HEK293 (cell line): ENCODE measurements at regions not wholly inside any gene's neighbourhood (a gene's known extent, or its start where the extent isn't known, plus 50 kb on each side); places are given as distances from the start of the nearest gene placed in this dataset.

Experiments
- CTCF ChIA-PET: fragments of 350-600 bp; formaldehyde crosslinking; extraction: SDS; loops from one replicate; lab custom pipeline; 2021; ENCODE audit warnings: antibody characterized with exemption; lab: Yijun Ruan, JAX
- POLR2A ChIA-PET: fragments of 300-600 bp; formaldehyde crosslinking; extraction: SDS; loops from one replicate; lab custom pipeline; 2020; ENCODE audit warnings: antibody characterized with exemption, inconsistent platforms; lab: Yijun Ruan, JAX
- H3K27ac ChIP-seq: fragments of 200-500 bp; sonication (Bioruptor generic); 2 replicates; pipeline ENCODE4 v1.5.1; 2014; ENCODE audit warnings: low read depth, low read length, control low read depth, inconsistent platforms; ENCODE audit errors: extremely low read depth
- H3K36me3 ChIP-seq, 2 experiments: fragments of 200-500 bp in 1 of 2; sonication (Bioruptor generic) in 1 of 2; 1 replicate in 1 of 2; 2 replicates in 1 of 2; pipeline ENCODE4 v1.5.1; 2014 to 2017; ENCODE audit warnings: inconsistent platforms in 2 of 2, low read length in 2 of 2; ENCODE audit not compliant: control insufficient read depth in 2 of 2, insufficient read depth in 1 of 2
- H3K4me1 ChIP-seq: fragments of 200-500 bp; sonication (Bioruptor generic); 2 replicates; pipeline ENCODE4 v1.5.1; 2014; ENCODE audit warnings: mild to moderate bottlenecking, low read length, inconsistent platforms; ENCODE audit not compliant: control insufficient read depth, insufficient read depth
- H3K4me3 ChIP-seq: 2 replicates; pipeline ENCODE4 v1.5.1; 2011; ENCODE audit warnings: low read depth, mild to moderate bottlenecking, control low read depth, low read length, moderate library complexity
- H3K9me3 ChIP-seq: fragments of 200-500 bp; sonication (Bioruptor generic); 2 replicates; pipeline ENCODE4 v1.5.1; 2014; ENCODE audit warnings: low read depth, low read length, inconsistent platforms; ENCODE audit not compliant: control insufficient read depth, insufficient read depth
- HOXC10 ChIP-seq: sonication (generic); formaldehyde crosslinking; IDR thresholded peaks from 2 replicates; pipeline ENCODE4 v1.8.1; 2023; ENCODE audit warnings: mild to moderate bottlenecking, missing genetic modification reagents
- IKZF3 ChIP-seq: fragments of 450-650 bp; IDR thresholded peaks from 2 replicates; pipeline ENCODE4 v1.5.0; 2018; ENCODE audit warnings: missing biosample characterization, mild to moderate bottlenecking, missing genetic modification characterization, moderate library complexity
- RBAK ChIP-seq: fragments of 450-650 bp; formaldehyde crosslinking; IDR thresholded peaks from 2 replicates; pipeline ENCODE4 v1.5.1; 2016; ENCODE audit warnings: missing biosample characterization, missing genetic modification characterization
- REST ChIP-seq: fragments of 450-650 bp; formaldehyde crosslinking; IDR thresholded peaks from 2 replicates; pipeline ENCODE4 v1.5.1; 2016; ENCODE audit warnings: missing biosample characterization, missing genetic modification characterization
- SALL2 ChIP-seq: fragments of 450-650 bp; formaldehyde crosslinking; IDR thresholded peaks from 2 replicates; pipeline ENCODE4 v1.5.0; 2017; ENCODE audit warnings: missing biosample characterization, mild to moderate bottlenecking, missing genetic modification characterization, borderline replicate concordance
- SCRT1 ChIP-seq: fragments of 450-650 bp; formaldehyde crosslinking; IDR thresholded peaks from 2 replicates; pipeline ENCODE4 v1.5.1; 2016; ENCODE audit warnings: missing biosample characterization, missing genetic modification characterization, borderline replicate concordance
- TCF7L2 ChIP-seq: IDR thresholded peaks from 2 replicates; pipeline ENCODE4 v1.6.1; 2011; ENCODE audit warnings: low read depth, mild to moderate bottlenecking, inconsistent platforms, low read length, moderate library complexity, borderline replicate concordance
- ZBTB20 ChIP-seq: fragments of 450-650 bp; formaldehyde crosslinking; IDR thresholded peaks from 2 replicates; pipeline ENCODE4 v1.5.1; 2016; ENCODE audit warnings: missing biosample characterization, missing genetic modification characterization
- ZNF16 ChIP-seq: fragments of 450-650 bp; formaldehyde crosslinking; IDR thresholded peaks from 2 replicates; pipeline ENCODE4 v1.5.1; 2016; ENCODE audit warnings: low read depth, missing biosample characterization, missing genetic modification characterization
- ZNF19 ChIP-seq: fragments of 450-650 bp; formaldehyde crosslinking; IDR thresholded peaks from 2 replicates; pipeline ENCODE4; 2016; ENCODE audit warnings: missing biosample characterization, missing genetic modification characterization, low read depth
- ZNF202 ChIP-seq: fragments of 450-650 bp; formaldehyde crosslinking; IDR thresholded peaks from 2 replicates; pipeline ENCODE4 v1.5.1; 2016; ENCODE audit warnings: missing biosample characterization, missing genetic modification characterization, borderline replicate concordance
- ZNF211 ChIP-seq: fragments of 450-650 bp; formaldehyde crosslinking; IDR thresholded peaks from 2 replicates; pipeline ENCODE4 v1.5.1; 2016; ENCODE audit warnings: low read depth, missing biosample characterization, missing genetic modification characterization
- ZNF221 ChIP-seq: fragments of 450-650 bp; formaldehyde crosslinking; IDR thresholded peaks from 2 replicates; pipeline ENCODE4 v1.5.1; 2017; ENCODE audit warnings: missing biosample characterization, missing genetic modification characterization, borderline replicate concordance
- ZNF223 ChIP-seq: fragments of 450-650 bp; formaldehyde crosslinking; IDR thresholded peaks from 2 replicates; pipeline ENCODE4 v1.5.1; 2016; ENCODE audit warnings: missing biosample characterization, missing genetic modification characterization
- ZNF341 ChIP-seq: fragments of 450-650 bp; formaldehyde crosslinking; IDR thresholded peaks from 2 replicates; pipeline ENCODE4; 2016; ENCODE audit warnings: low read depth, missing biosample characterization, missing genetic modification characterization
- ZNF391 ChIP-seq: fragments of 450-650 bp; formaldehyde crosslinking; IDR thresholded peaks from 2 replicates; pipeline ENCODE4 v1.5.1; 2016; ENCODE audit warnings: low read depth, missing biosample characterization, missing genetic modification characterization, borderline replicate concordance
- ZNF48 ChIP-seq: fragments of 450-650 bp; formaldehyde crosslinking; IDR thresholded peaks from 2 replicates; pipeline ENCODE4 v1.5.1; 2016; ENCODE audit warnings: missing biosample characterization, missing genetic modification characterization
- ZNF529 ChIP-seq: fragments of 450-650 bp; formaldehyde crosslinking; IDR thresholded peaks from 2 replicates; pipeline ENCODE4 v1.5.1; 2017; ENCODE audit warnings: missing genetic modification characterization, missing biosample characterization; ENCODE audit not compliant: insufficient replicate concordance
- ZNF645 ChIP-seq: fragments of 450-650 bp; formaldehyde crosslinking; IDR thresholded peaks from 2 replicates; pipeline ENCODE4; 2016; ENCODE audit warnings: missing biosample characterization, missing genetic modification characterization
- ZNF701 ChIP-seq: fragments of 450-650 bp; formaldehyde crosslinking; IDR thresholded peaks from 2 replicates; pipeline ENCODE4 v1.5.1; 2016; ENCODE audit warnings: missing biosample characterization, missing genetic modification characterization
- ZNF704 ChIP-seq: fragments of 450-650 bp; formaldehyde crosslinking; IDR thresholded peaks from 2 replicates; pipeline ENCODE4 v1.5.1; 2016; ENCODE audit warnings: missing biosample characterization, missing genetic modification characterization
- ZNF76 ChIP-seq: fragments of 450-650 bp; formaldehyde crosslinking; IDR thresholded peaks from 2 replicates; pipeline ENCODE4; 2016; ENCODE audit warnings: low read depth, missing biosample characterization, missing genetic modification characterization, borderline replicate concordance
- ZSCAN30 ChIP-seq: fragments of 450-650 bp; IDR thresholded peaks from 2 replicates; pipeline ENCODE4 v1.5.1; 2018; ENCODE audit warnings: missing biosample characterization, mild to moderate bottlenecking, missing genetic modification characterization, moderate library complexity
- TF ChIP-seq, protein P1 (sequence below): fragments of 450-650 bp; formaldehyde crosslinking; IDR thresholded peaks from 2 replicates; pipeline ENCODE4 v1.5.1; 2016; ENCODE audit warnings: missing biosample characterization, missing genetic modification characterization

GRCh38 chr4:117661091-117662072 is 372.9 kb upstream of the NDST3 start:
- CTCF ChIA-PET: no interaction called here

DNA sequence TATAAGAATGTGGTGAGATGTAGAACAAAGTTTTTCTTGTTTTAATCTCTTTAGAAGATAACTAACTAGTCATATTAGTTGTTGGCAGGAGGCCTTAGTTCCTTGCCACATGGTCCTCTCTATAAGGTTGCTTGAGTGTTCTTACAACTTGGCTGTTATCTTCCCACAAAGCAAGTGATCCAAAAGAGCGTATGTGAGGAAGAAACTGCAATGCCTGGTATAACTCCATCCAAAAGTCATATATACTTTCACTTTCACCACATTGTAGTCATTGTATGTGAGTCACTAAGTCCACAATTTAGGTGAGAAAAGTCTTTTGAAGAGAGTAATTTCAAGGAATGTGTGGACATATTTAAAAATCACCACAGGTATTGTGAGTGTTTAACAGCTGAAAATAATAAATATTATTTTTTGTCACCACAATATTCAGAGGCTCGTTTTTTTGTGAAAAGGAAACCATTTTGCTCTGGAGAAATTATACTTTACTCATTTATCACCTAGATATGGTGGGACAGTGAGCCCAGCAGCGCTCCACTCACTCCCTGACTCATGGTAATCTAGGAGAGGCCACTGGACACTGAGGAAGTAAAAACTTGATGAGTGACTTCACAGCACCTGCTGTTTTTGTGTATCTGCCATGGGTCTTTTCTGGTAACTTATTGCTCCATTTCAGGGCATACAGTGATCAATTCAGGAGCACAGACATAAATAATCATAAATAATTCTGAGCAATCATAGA is 369.4 kb upstream of the NDST3 start:
- ChIA-PET CTCF (no interaction called here), POLR2A (no interaction called here)
- H3K4me3 ChIP-seq: no peak overlapping the region
- H3K36me3 ChIP-seq: no peaks in the 10 kb centered on the region
- no peaks in the 10 kb centered on the region for H3K9me3 ChIP-seq
- H3K27ac ChIP-seq: no peak overlapping the region
- H3K4me1 ChIP-seq: no peaks in the 10 kb centered on the region
- no peak for TF ChIP-seq ZNF211 (tag by site-specific recombination)
- TF ChIP-seq ZNF16 (tag by site-specific recombination): no peak
- no peak for TF ChIP-seq ZNF391 (tag by site-specific recombination)
- TF ChIP-seq ZNF701 (tag by site-specific recombination): no peak
- TF ChIP-seq ZNF645 (tag by site-specific recombination): no peak

More at GRCh38 chr4:117661091-117662072, 372.9 kb upstream of the NDST3 start:
- Histone ChIP-seq H3K4me3 (no peak overlapping the region), H3K27ac (no peak overlapping the region), H3K36me3 (no peaks in the 10 kb centered on the region), H3K9me3 (no peaks in the 10 kb centered on the region), H3K4me1 (no peaks in the 10 kb centered on the region)
- TF ChIP-seq, protein P1, sequence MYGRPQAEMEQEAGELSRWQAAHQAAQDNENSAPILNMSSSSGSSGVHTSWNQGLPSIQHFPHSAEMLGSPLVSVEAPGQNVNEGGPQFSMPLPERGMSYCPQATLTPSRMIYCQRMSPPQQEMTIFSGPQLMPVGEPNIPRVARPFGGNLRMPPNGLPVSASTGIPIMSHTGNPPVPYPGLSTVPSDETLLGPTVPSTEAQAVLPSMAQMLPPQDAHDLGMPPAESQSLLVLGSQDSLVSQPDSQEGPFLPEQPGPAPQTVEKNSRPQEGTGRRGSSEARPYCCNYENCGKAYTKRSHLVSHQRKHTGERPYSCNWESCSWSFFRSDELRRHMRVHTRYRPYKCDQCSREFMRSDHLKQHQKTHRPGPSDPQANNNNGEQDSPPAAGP (tag by site-specific recombination): no peak
- TF ChIP-seq RBAK (tag by site-specific recombination) (no peak), SCRT1 (no peak), ZNF223 (tag by site-specific recombination) (no peak), ZSCAN30 (tag by site-specific recombination) (no peak), ZNF19 (tag by site-specific recombination) (no peak), ZNF221 (no peak), ZNF529 (no peak), ZNF76 (tag by site-specific recombination) (no peak), ZNF202 (tag by site-specific recombination) (no peak), SALL2 (tag by site-specific recombination) (no peak), ZBTB20 (tag by site-specific recombination) (no peak), ZNF48 (no peak), HOXC10 (no peak), IKZF3 (no peak), TCF7L2 (no peak), REST (tag by site-specific recombination) (no peak), ZNF704 (tag by site-specific recombination) (no peak), ZNF341 (tag by site-specific recombination) (no peak)
- POLR2A ChIA-PET: no interaction called here
